ENCODE measurements at regions not wholly inside any gene's neighbourhood (a gene's known extent, or its start where the extent isn't known, plus 50 kb on each side); places are given as distances from the start of the nearest gene placed in this dataset.

DNA sequence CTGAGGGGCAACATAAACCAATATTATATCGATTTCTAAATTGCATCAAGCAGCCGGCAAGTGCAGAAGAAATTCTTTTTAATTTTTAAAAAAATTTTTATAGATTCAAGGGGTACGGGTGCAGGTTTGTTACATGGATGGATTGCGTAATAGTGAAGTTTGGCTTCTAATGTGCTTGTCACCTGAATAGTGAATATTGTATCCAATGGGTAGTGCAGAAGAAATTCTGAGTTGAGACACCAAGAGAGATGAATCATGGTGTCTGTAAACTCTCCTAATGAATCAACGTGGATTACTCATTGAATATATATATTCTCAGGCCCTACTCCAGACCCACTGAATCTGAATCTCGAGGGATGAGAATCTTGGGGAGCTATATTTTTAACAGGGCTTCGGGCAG is 253.7 kb upstream of the FOXD3 start:
- no peaks in the 10 kb centered on the region for H3K4me1 ChIP-seq
- H3K36me3 ChIP-seq (ENCODE audit: low read depth, missing control alignments), result no peaks in the 10 kb centered on the region
- intact Hi-C loops (cut with DNase I; ENCODE audit: low total_unique reads), result no loop called here
- no peaks in the 10 kb centered on the region for H3K27me3 ChIP-seq
- H3K9me3 ChIP-seq, result no peaks in the 10 kb centered on the region
- no peak overlapping the region for H3K4me3 ChIP-seq
- DNase-seq, result no peak
- 90 to 92% methylated on average over 7 of the region's 7 CpGs for WGBS, 2 donors
- no peak overlapping the region for H3K27ac ChIP-seq
- TF ChIP-seq POLR2A (IDR thresholded peaks at IDR 0.05), result no peak
- TF ChIP-seq, protein P1, sequence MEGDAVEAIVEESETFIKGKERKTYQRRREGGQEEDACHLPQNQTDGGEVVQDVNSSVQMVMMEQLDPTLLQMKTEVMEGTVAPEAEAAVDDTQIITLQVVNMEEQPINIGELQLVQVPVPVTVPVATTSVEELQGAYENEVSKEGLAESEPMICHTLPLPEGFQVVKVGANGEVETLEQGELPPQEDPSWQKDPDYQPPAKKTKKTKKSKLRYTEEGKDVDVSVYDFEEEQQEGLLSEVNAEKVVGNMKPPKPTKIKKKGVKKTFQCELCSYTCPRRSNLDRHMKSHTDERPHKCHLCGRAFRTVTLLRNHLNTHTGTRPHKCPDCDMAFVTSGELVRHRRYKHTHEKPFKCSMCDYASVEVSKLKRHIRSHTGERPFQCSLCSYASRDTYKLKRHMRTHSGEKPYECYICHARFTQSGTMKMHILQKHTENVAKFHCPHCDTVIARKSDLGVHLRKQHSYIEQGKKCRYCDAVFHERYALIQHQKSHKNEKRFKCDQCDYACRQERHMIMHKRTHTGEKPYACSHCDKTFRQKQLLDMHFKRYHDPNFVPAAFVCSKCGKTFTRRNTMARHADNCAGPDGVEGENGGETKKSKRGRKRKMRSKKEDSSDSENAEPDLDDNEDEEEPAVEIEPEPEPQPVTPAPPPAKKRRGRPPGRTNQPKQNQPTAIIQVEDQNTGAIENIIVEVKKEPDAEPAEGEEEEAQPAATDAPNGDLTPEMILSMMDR (IDR thresholded peaks at IDR 0.05), result no peak

DNA sequence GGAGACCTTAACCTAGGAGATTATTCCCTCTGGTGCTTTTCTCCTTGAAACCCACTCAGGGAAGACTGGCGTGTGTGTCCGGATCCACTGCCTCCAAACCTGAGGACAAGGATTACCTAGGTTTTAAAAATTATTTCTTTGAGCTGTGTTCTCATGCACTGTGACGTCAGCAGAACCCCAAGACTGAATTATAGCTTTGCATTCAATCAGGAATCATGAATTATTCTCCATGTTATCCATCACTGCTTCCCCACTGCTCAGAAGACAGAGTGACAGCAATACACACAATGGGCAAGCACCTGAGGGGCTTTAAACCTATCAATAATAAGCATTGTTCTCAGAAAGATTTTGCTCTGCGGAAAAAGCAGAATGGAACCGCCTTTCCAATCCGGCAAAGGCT is 253.2 kb upstream of the FOXD3 start:
- no peaks in the 10 kb centered on the region for H3K36me3 ChIP-seq (ENCODE audit: low read depth, missing control alignments)
- H3K4me1 ChIP-seq, result no peaks in the 10 kb centered on the region
- H3K4me3 ChIP-seq, result no peak overlapping the region
- no peaks in the 10 kb centered on the region for H3K9me3 ChIP-seq
- no peak for DNase-seq
- H3K27me3 ChIP-seq, result no peaks in the 10 kb centered on the region
- TF ChIP-seq, protein P1 (IDR thresholded peaks at IDR 0.05), result no peak
- no peak for TF ChIP-seq POLR2A (IDR thresholded peaks at IDR 0.05)
- no peak overlapping the region for H3K27ac ChIP-seq
- 78 to 88% methylated on average over 6 of the region's 6 CpGs for WGBS, 2 donors
- intact Hi-C loops (cut with DNase I; ENCODE audit: low total_unique reads), result no loop called here

DNA sequence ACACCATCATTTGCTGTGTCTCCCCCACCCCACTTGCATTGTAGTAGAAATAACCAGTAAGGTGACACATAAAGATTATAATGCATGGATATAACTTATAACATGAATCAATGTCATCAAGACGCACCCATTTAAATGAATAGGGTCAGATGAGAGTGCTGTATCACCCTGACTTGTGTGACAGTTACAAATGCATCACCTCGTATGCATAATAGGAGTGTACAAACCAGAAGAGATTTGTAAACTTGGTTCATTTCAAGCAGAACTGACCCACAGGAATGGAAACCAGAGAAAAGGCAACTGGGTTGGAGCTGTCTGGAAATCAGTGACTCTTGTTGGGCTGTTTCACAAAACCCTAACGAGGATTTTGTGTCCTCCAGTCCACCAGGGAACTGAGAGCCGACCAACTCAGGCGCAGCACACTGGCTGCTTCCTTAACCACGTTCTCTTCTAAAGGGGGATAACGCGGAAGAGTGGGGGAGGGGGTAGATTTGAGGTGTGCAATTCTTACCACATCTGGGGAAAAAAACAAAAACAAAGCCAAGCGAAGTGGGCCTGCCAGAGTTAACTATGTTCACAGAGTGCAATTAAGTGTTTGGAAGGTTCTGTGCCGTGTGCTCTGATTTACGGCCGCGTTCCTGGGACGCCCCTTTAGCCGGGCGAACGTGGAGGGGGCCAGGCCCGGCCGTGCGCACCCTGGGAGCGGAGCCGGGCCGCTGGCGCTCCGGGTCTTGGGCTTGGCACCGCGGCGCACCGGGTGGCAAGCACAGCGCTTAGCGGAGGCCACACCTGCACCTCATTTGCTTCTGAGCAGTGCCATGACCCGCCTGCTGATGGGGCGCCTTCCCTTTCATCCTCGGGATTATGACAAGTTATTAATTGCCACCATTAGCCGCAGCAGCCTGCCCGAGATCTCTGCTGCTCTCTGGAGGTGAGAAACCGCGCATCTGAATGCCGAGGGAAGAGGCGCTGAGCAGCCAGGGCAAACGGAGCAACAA is 248.8 kb upstream of the FOXD3 start:
- no peaks in the 10 kb centered on the region for H3K4me1 ChIP-seq
- TF ChIP-seq, protein P1 (IDR thresholded peaks at IDR 0.05), result no peak
- no peak for TF ChIP-seq POLR2A (IDR thresholded peaks at IDR 0.05)
- no peaks in the 10 kb centered on the region for H3K27me3 ChIP-seq
- H3K4me3 ChIP-seq, result peak overlapping the region in 1 of 2 donors; percentile 38
- intact Hi-C loops (cut with DNase I; ENCODE audit: low total_unique reads), result no loop called here
- H3K27ac ChIP-seq, result no peak overlapping the region
- no peaks in the 10 kb centered on the region for H3K9me3 ChIP-seq
- H3K36me3 ChIP-seq (ENCODE audit: low read depth, missing control alignments), result no peaks in the 10 kb centered on the region
- peak; percentile 37 for DNase-seq
- WGBS, 2 donors, result 8 to 9% methylated on average over 21 to 41 of the region's 41 CpGs

DNA sequence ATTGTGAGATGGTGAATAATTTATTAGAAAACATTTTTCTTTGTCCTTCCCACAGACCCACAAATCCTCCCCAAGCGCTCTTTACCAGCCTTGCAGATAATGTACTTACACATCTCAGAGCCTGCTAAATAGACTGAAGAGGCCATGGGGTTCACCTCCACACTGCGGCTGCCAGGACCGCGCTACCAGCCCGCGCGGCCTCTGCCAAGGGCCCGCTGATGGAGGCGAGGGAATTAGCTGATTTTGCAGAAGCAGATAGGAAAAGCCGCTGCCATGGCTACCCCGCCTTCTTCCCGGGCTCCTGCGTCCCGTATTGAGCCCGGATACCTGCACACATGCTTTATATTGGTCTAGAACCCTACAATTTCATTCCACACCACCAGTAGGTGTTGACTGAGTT is 248.0 kb upstream of the FOXD3 start:
- 9 to 27% methylated on average over 14 to 15 of the region's 15 CpGs for WGBS, 2 donors
- DNase-seq, result no peak
- Histone ChIP-seq H3K9me3 (no peaks in the 10 kb centered on the region), H3K36me3 (ENCODE audit: low read depth, missing control alignments) (no peaks in the 10 kb centered on the region), H3K4me3 (peak overlapping the region in 1 of 2 donors; percentile 38), H3K4me1 (no peaks in the 10 kb centered on the region), H3K27me3 (no peaks in the 10 kb centered on the region), H3K27ac (no peak overlapping the region)
- intact Hi-C loops (cut with DNase I; ENCODE audit: low total_unique reads), result no loop called here
- TF ChIP-seq, protein P1 (IDR thresholded peaks at IDR 0.05), result no peak
- no peak for TF ChIP-seq POLR2A (IDR thresholded peaks at IDR 0.05)

All from testis (tissue), 2 donors.